ENCODE measurements at regions not wholly inside any gene's neighbourhood (a gene's known extent, or its start where the extent isn't known, plus 50 kb on each side); places are given as distances from the start of the nearest gene placed in this dataset.

DNA sequence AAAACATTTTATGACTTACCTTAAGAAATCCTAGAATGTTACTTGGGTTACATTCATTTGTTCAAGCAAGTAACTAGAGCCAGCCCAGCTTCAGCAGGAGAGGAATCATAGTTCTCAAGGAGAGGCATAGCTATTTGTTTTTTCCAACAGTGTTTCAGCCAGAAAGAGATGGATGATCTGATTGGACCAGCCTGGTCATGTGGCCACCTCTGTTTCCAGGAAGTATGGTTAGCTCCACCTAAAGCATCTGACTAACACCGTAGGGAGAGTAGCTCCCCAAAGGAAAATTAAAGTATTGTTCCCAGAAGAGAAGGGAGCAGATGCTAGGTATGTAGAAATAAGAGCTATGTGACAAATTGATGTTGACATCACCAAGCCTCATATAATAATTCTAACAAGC, 417.1 kb downstream of the TAFA4 start:
- TF ChIP-seq, protein P1, sequence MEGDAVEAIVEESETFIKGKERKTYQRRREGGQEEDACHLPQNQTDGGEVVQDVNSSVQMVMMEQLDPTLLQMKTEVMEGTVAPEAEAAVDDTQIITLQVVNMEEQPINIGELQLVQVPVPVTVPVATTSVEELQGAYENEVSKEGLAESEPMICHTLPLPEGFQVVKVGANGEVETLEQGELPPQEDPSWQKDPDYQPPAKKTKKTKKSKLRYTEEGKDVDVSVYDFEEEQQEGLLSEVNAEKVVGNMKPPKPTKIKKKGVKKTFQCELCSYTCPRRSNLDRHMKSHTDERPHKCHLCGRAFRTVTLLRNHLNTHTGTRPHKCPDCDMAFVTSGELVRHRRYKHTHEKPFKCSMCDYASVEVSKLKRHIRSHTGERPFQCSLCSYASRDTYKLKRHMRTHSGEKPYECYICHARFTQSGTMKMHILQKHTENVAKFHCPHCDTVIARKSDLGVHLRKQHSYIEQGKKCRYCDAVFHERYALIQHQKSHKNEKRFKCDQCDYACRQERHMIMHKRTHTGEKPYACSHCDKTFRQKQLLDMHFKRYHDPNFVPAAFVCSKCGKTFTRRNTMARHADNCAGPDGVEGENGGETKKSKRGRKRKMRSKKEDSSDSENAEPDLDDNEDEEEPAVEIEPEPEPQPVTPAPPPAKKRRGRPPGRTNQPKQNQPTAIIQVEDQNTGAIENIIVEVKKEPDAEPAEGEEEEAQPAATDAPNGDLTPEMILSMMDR (IDR thresholded peaks at IDR 0.05): no peak
- no peak for TF ChIP-seq EP300 (IDR thresholded peaks at IDR 0.05)
- no peak for TF ChIP-seq POLR2A (IDR thresholded peaks at IDR 0.05)
